HepG2 (cell line): ENCODE measurements at regions not wholly inside any gene's neighbourhood (a gene's known extent, or its start where the extent isn't known, plus 50 kb on each side); places are given as distances from the start of the nearest gene placed in this dataset.

Source experiments
- ATAC-seq: fragments of 200-7000 bp; cut with Tn5 transposase; 3 replicates; pipeline ENCODE4 v1.9.1; 2020; ENCODE audit warnings: mild to moderate bottlenecking, moderate library complexity
- BruUV-seq: library from RNA; stranded (reverse); fragments of 400-500 nt; replicated peaks from 2 replicates; lab custom pipeline; 2021; lab: Mats Ljungman, UMichigan
- CTCF ChIA-PET: fragments of 300-600 bp; formaldehyde crosslinking; extraction: SDS; loops from one replicate; lab custom pipeline; 2021; ENCODE audit warnings: low total read pairs, inconsistent platforms, low intra/inter-chr PET ratio; lab: Yijun Ruan, JAX
- POLR2A ChIA-PET: fragments of 350-600 bp; sonication (Branson Sonifier 250); formaldehyde crosslinking; loops from one replicate; lab custom pipeline; 2020; ENCODE audit warnings: antibody characterized with exemption, inconsistent platforms; lab: Yijun Ruan, JAX
- DNase-seq: peaks from one replicate; pipeline ENCODE4 v3.0.0-alpha.2; 2015; ENCODE audit warnings: low spot score
- FAIRE-seq: peaks from 3 replicates; lab custom pipeline; 2011; peaks lifted over from hg19 to GRCh38; lab: Jason Lieb, UNC
- H2AFZ ChIP-seq: one replicate; pipeline ENCODE4 v1.6.1; 2011; ENCODE audit warnings: low read length, inconsistent platforms
- H3K27ac ChIP-seq: fragments of 300-600 bp; 3 replicates; pipeline ENCODE4 v1.8.0; 2011; ENCODE audit warnings: mixed run types, mild to moderate bottlenecking, mixed read lengths, low read length, inconsistent platforms; ENCODE audit not compliant: insufficient read depth; ENCODE audit errors: extremely low read length
- H3K27me3 ChIP-seq, 2 experiments: fragments of 200-600 bp in 1 of 2; 2 replicates in 1 of 2; 3 replicates in 1 of 2; pipeline versions ENCODE4 v1.6.0 to v1.8.0; 2011; ENCODE audit warnings: low read length in 2 of 2, mild to moderate bottlenecking in 2 of 2, moderate library complexity in 2 of 2, inconsistent platforms in 1 of 2; ENCODE audit not compliant: insufficient read depth in 2 of 2, control insufficient read depth in 1 of 2
- H3K36me3 ChIP-seq, 2 experiments: fragments of 200-600 bp in 1 of 2; replicated peaks in 1 of 2; 2 replicates in 1 of 2; 3 replicates in 1 of 2; pipeline versions ENCODE4 v1.5.1 to v1.8.0; 2011; ENCODE audit warnings: low read length in 2 of 2, inconsistent platforms in 1 of 2; ENCODE audit not compliant: insufficient read depth in 2 of 2, control insufficient read depth in 1 of 2
- H3K4me1 ChIP-seq: 2 replicates; pipeline ENCODE4 v1.5.1; 2012; ENCODE audit warnings: low read length, inconsistent platforms; ENCODE audit not compliant: insufficient read depth
- H3K4me2 ChIP-seq: 2 replicates; pipeline ENCODE4 v1.6.0; 2011; ENCODE audit warnings: low read depth, low read length, inconsistent platforms
- H3K4me3 ChIP-seq, 3 experiments: fragments of 200-600 bp in 1 of 3; sonication (generic), shearing (Covaris generic) in 1 of 3; replicated peaks in 1 of 3; 2 replicates each; pipeline ENCODE4 v1.5.1; 2011 to 2016; ENCODE audit warnings: low read length in 3 of 3, inconsistent platforms in 2 of 3, low read depth in 2 of 3, mild to moderate bottlenecking in 2 of 3, control low read depth in 1 of 3, mixed read lengths in 1 of 3; ENCODE audit not compliant: insufficient read depth in 1 of 3
- H3K79me2 ChIP-seq: one replicate; pipeline ENCODE4 v1.6.1; 2011; ENCODE audit warnings: low read length, inconsistent platforms; ENCODE audit not compliant: insufficient read depth
- H3K9ac ChIP-seq: 2 replicates; pipeline ENCODE4 v1.6.0; 2011; ENCODE audit warnings: mild to moderate bottlenecking, low read depth, low read length, inconsistent platforms; ENCODE audit not compliant: insufficient read depth
- H3K9me3 ChIP-seq: 2 replicates; pipeline ENCODE4 v1.5.1; 2012; ENCODE audit warnings: mild to moderate bottlenecking, low read length
- H4K20me1 ChIP-seq: 2 replicates; pipeline ENCODE4 v1.6.0; 2011; ENCODE audit warnings: inconsistent platforms, mild to moderate bottlenecking, low read length, moderate library complexity; ENCODE audit not compliant: insufficient read depth
- ATF7-NPFF ChIP-seq: sonication (generic); formaldehyde crosslinking; IDR thresholded peaks from 2 replicates; pipeline ENCODE4 v1.8.1; 2023; ENCODE audit warnings: mild to moderate bottlenecking, low read depth, missing genetic modification reagents, moderate library complexity
- BRCA1 ChIP-seq: sonication (generic); formaldehyde crosslinking; IDR thresholded peaks from 2 replicates; pipeline ENCODE4 v1.4.0; 2020; ENCODE audit warnings: missing genetic modification reagents
- CHD2 ChIP-seq: IDR thresholded peaks from 2 replicates; pipeline ENCODE4 v1.6.1; 2011; ENCODE audit warnings: low read depth, low read length, improper control_type of control experiment
- FOXO1 ChIP-seq: sonication (generic); formaldehyde crosslinking; IDR thresholded peaks from 2 replicates; pipeline ENCODE4 v1.4.0; 2020; ENCODE audit warnings: missing genetic modification reagents
- MTF2 ChIP-seq: sonication (generic); formaldehyde crosslinking; IDR thresholded peaks from 2 replicates; pipeline ENCODE4 v1.5.0; 2020; ENCODE audit warnings: missing genetic modification reagents, borderline replicate concordance
- NR2F6 ChIP-seq, 2 experiments: IDR thresholded peaks; 2 replicates each; pipeline ENCODE4 v1.6.1; 2016; ENCODE audit warnings: antibody characterized with exemption in 1 of 2, mild to moderate bottlenecking in 1 of 2
- ZFP62 ChIP-seq: sonication (generic); formaldehyde crosslinking; IDR thresholded peaks from 2 replicates; pipeline ENCODE4 v1.4.0; 2020; ENCODE audit warnings: missing genetic modification reagents
- ZMAT3 ChIP-seq: sonication (generic); formaldehyde crosslinking; conservative IDR thresholded peaks from 2 replicates; pipeline ENCODE4 v1.7.0; 2021; ENCODE audit warnings: missing genetic modification reagents
- ZNF235 ChIP-seq: sonication (generic); formaldehyde crosslinking; IDR thresholded peaks from 2 replicates; pipeline ENCODE4 v1.8.1; 2023; ENCODE audit warnings: mild to moderate bottlenecking, missing genetic modification reagents, borderline replicate concordance
- ZNF547 ChIP-seq: sonication (generic); formaldehyde crosslinking; IDR thresholded peaks from 2 replicates; pipeline ENCODE4 v1.5.1; 2020; ENCODE audit warnings: mild to moderate bottlenecking, missing genetic modification reagents
- ZNF775 ChIP-seq: sonication (generic); formaldehyde crosslinking; IDR thresholded peaks from 2 replicates; pipeline ENCODE4 v1.4.0; 2020; ENCODE audit warnings: missing genetic modification reagents, mild to moderate bottlenecking, moderate library complexity, borderline replicate concordance
- ZNF777 ChIP-seq: sonication (generic); formaldehyde crosslinking; IDR thresholded peaks from 2 replicates; pipeline ENCODE4 v1.4.0; 2020; ENCODE audit warnings: missing genetic modification reagents
- WGBS: methylation state at CpG from one replicate; pipeline ENCODE4 v1.1.6; 2017; ENCODE audit warnings: low lambda C conversion rate; 5-methylcytosine and 5-hydroxymethylcytosine counted together
- in situ Hi-C: cut with HindIII; loops from 2 replicates; pipeline ENCODE4 v1.10.0; 2017; ENCODE audit warnings: low pct_unique_long_range_greater_than_20kb; ENCODE audit not compliant: extremely low pct_ligation_motif_present
- intact Hi-C: fragments of 100-400 bp; cut with micrococcal nuclease; formaldehyde crosslinking; loops from one replicate; pipeline ENCODE4 v1.10.0; 2022; ENCODE audit not compliant: unreplicated experiment
- TF ChIP-seq, protein P1 (sequence below): sonication (generic); formaldehyde crosslinking; IDR thresholded peaks from 2 replicates; pipeline ENCODE4 v1.9.0; 2022; ENCODE audit warnings: missing genetic modification reagents, mild to moderate bottlenecking, borderline replicate concordance

DNA sequence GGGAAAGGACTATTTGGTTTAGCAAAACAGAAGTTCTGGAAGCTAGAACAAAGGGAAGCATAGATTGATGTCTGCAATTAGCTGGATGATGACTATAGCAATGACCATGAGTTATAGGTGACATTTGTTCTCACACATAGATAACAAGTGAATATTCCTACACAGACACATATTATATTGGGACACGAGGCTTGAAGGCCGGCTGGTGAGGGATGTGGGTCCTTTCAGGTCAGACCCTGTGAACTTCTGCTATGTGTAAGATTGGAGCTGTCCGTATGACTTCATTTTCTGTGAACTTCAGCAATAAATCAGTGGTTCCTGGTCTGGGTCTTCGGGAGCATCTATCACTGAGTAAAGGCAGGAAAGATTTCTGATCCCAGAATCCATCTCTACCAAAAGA is 253.6 kb upstream of the CFAP20DC start:
- POLR2A ChIA-PET, result no interaction called here
- no peaks in the 10 kb centered on the region for H3K36me3 ChIP-seq
- H3K27me3 ChIP-seq, result no peaks in the 10 kb centered on the region
- BruUV-seq, result no TSS peak
- intact Hi-C loops, result no loop called here
- H3K79me2 ChIP-seq, result no peaks in the 10 kb centered on the region
- no peaks in the 10 kb centered on the region for H3K9me3 ChIP-seq
- H3K4me3 ChIP-seq, result no peak overlapping the region
- H3K4me1 ChIP-seq, result no peaks in the 10 kb centered on the region
- WGBS, result 4% methylated on average over 4 of the region's 4 CpGs
- no peak overlapping the region for H3K9ac ChIP-seq
- DNase-seq (no peak), FAIRE-seq (no peak)
- TF ChIP-seq CHD2 (no peak), ZNF775 (CRISPR knock-in tag) (no peak), ZNF777 (CRISPR knock-in tag) (no peak), ZNF235 (no peak), ZMAT3 (CRISPR knock-in tag) (no peak), FOXO1 (no peak), ZNF547 (CRISPR knock-in tag) (no peak), ZFP62 (CRISPR knock-in tag) (no peak), NR2F6 (IDR thresholded peaks at IDR 0.05) (no peak), NR2F6 (CRISPR knock-in tag; IDR thresholded peaks at IDR 0.05) (no peak), ATF7-NPFF (CRISPR knock-in tag) (no peak), MTF2 (CRISPR knock-in tag) (no peak), BRCA1 (no peak)
- TF ChIP-seq, protein P1, sequence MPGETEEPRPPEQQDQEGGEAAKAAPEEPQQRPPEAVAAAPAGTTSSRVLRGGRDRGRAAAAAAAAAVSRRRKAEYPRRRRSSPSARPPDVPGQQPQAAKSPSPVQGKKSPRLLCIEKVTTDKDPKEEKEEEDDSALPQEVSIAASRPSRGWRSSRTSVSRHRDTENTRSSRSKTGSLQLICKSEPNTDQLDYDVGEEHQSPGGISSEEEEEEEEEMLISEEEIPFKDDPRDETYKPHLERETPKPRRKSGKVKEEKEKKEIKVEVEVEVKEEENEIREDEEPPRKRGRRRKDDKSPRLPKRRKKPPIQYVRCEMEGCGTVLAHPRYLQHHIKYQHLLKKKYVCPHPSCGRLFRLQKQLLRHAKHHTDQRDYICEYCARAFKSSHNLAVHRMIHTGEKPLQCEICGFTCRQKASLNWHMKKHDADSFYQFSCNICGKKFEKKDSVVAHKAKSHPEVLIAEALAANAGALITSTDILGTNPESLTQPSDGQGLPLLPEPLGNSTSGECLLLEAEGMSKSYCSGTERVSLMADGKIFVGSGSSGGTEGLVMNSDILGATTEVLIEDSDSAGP (CRISPR knock-in tag), result no peak
- TF ChIP-seq, all 625 proteins: peak for 0
- no peaks in the 10 kb centered on the region for H4K20me1 ChIP-seq
- in situ Hi-C loops, result no loop called here
- CTCF ChIA-PET, result no interaction called here
- no peak overlapping the region for H3K27ac ChIP-seq
- no peak for ATAC-seq
- no peak overlapping the region for H2AFZ ChIP-seq
- no peak overlapping the region for H3K4me2 ChIP-seq
